ENCODE measurements at regions not wholly inside any gene's neighbourhood (a gene's known extent, or its start where the extent isn't known, plus 50 kb on each side); places are given as distances from the start of the nearest gene placed in this dataset.

DNA sequence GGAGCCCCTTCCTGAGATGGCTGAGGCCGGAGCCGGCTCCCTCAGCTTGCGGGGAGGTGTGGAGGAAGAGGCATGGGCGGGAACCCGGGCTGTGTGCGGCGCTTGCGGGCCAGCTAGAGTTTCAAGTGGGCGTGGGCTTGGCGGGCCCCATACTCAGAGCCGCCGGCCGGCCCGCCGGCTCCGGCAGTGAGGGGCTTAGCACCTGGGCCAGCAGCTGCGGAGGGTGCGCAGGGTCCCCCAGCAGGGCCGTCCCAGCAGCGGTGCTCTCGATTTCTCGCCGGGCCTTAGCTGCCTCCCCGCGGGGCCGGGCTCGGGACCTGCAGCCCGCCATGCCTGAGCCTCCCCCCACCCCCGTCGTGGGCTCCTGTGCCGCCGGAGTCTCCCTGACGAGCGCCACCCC, 67.9 kb upstream of the SLC28A3 start:
- TF ChIP-seq, protein P1, sequence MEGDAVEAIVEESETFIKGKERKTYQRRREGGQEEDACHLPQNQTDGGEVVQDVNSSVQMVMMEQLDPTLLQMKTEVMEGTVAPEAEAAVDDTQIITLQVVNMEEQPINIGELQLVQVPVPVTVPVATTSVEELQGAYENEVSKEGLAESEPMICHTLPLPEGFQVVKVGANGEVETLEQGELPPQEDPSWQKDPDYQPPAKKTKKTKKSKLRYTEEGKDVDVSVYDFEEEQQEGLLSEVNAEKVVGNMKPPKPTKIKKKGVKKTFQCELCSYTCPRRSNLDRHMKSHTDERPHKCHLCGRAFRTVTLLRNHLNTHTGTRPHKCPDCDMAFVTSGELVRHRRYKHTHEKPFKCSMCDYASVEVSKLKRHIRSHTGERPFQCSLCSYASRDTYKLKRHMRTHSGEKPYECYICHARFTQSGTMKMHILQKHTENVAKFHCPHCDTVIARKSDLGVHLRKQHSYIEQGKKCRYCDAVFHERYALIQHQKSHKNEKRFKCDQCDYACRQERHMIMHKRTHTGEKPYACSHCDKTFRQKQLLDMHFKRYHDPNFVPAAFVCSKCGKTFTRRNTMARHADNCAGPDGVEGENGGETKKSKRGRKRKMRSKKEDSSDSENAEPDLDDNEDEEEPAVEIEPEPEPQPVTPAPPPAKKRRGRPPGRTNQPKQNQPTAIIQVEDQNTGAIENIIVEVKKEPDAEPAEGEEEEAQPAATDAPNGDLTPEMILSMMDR (IDR thresholded peaks at IDR 0.05; ENCODE audit: low read depth, low read length), result no peak
- TF ChIP-seq, protein P2, sequence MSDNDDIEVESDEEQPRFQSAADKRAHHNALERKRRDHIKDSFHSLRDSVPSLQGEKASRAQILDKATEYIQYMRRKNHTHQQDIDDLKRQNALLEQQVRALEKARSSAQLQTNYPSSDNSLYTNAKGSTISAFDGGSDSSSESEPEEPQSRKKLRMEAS (IDR thresholded peaks at IDR 0.05; ENCODE audit: low read depth, low read length), result no peak
- TF ChIP-seq POLR2A (IDR thresholded peaks at IDR 0.05; ENCODE audit: extremely low read depth, insufficient read length), result no peak
